Endothelial cell of umbilical vein (primary cell): ENCODE measurements at regions not wholly inside any gene's neighbourhood (a gene's known extent, or its start where the extent isn't known, plus 50 kb on each side); places are given as distances from the start of the nearest gene placed in this dataset.

Experiments
- CTCF ChIP-seq, 2 donors: IDR thresholded peaks; 1 replicate in 1 of 2; 2 replicates in 1 of 2; pipeline ENCODE4 v1.5.1; 2011; ENCODE audit warnings: low read length in 2 of 2, mild to moderate bottlenecking in 2 of 2, moderate library complexity in 2 of 2, control low read depth in 1 of 2, inconsistent platforms in 1 of 2, low read depth in 1 of 2; ENCODE audit not compliant: insufficient read depth in 1 of 2; ENCODE audit errors: extremely low read depth in 1 of 2
- EZH2 ChIP-seq: IDR thresholded peaks from 2 replicates; pipeline ENCODE4 v1.6.1; 2012; ENCODE audit warnings: borderline replicate concordance, low read depth, mild to moderate bottlenecking, moderate library complexity, low read length, inconsistent platforms; ENCODE audit not compliant: severe bottlenecking
- GATA2 ChIP-seq: IDR thresholded peaks from 2 replicates; pipeline ENCODE4 v1.7.0; 2011; ENCODE audit warnings: low read depth, mild to moderate bottlenecking, moderate library complexity, mixed read lengths, low read length; ENCODE audit not compliant: insufficient read length, insufficient read depth
- MAX ChIP-seq: IDR thresholded peaks from 2 replicates; pipeline ENCODE4 v1.6.1; 2011; ENCODE audit not compliant: insufficient read depth, insufficient read length
- MYC ChIP-seq: IDR thresholded peaks from one replicate; pipeline ENCODE4 v1.6.1; 2011; ENCODE audit warnings: mild to moderate bottlenecking, low read depth, low read length
- POLR2A ChIP-seq: IDR thresholded peaks from 2 replicates; pipeline ENCODE4 v1.6.1; 2012; ENCODE audit warnings: low read depth, mild to moderate bottlenecking, control low read depth, low read length
- POLR2AphosphoS5 ChIP-seq: IDR thresholded peaks from 2 replicates; pipeline ENCODE4 v1.6.1; 2012; ENCODE audit warnings: low read depth, mild to moderate bottlenecking, control low read depth, low read length, moderate library complexity; ENCODE audit not compliant: insufficient read depth

- TF ChIP-seq CTCF (IDR thresholded peaks at IDR 0.05; ENCODE audit: extremely low read depth in 1 of 2, insufficient read depth in 1 of 2, low read depth in 1 of 2, low read length in 2 of 2) (no peak), MAX (no peak), POLR2A (no peak), MYC (no peak), POLR2AphosphoS5 (no peak), GATA2 (no peak), EZH2 (no peak)
Measured at GRCh38 chr3:1002010-1002409, 90.8 kb upstream of the CNTN6 start.
